HUDEP-2 (cell line): ENCODE measurements at regions not wholly inside any gene's neighbourhood (a gene's known extent, or its start where the extent isn't known, plus 50 kb on each side); places are given as distances from the start of the nearest gene placed in this dataset.
"Not testable (repeated sequence)": the region's sequence is repeated elsewhere in the genome, so short reads cannot be mapped to it uniquely, and the experiment has no call there.

Source experiments
- DNase-seq, 76 experiments: peaks; one replicate each; lab custom pipeline; 2025; ENCODE audit not compliant: unreplicated experiment in 76 of 76; lab: John Stamatoyannopoulos, UW

GRCh38 chr4:83213640-83214039, 71.0 kb downstream of the COQ2 start:
- DNase-seq = no peak

- DNase-seq = no peak
Observed at GRCh38 chr4:83212041-83212851, 72.4 kb downstream of the COQ2 start.

DNA sequence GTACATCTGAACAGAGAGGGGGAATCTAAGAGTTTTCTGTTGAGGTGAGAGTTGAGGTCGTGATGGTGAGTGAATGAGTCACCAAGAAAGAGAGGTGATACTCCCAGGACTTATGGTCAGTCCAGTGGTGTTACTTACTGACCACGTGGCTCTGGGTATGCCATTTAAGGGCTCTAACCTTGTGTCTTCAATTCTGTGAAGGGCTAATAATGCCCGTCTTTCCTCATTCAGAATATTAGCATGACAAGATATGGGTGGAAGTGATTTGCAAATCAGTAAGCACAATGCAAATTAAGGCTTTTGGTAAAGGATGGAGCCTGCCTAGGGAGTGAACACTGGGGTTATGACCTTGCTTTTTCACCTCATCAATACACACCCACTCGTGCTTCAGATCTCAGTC, 75.2 kb downstream of the COQ2 start:
- DNase-seq = no peak

- no peak for DNase-seq
Observed at GRCh38 chr4:83208371-83209365, 75.9 kb downstream of the COQ2 start.

- no peak for DNase-seq
Observed at GRCh38 chr4:83207497-83208101, 77.0 kb downstream of the COQ2 start.

- no peak for DNase-seq
Observed at GRCh38 chr4:83205760-83206159, 78.8 kb downstream of the COQ2 start.

DNA sequence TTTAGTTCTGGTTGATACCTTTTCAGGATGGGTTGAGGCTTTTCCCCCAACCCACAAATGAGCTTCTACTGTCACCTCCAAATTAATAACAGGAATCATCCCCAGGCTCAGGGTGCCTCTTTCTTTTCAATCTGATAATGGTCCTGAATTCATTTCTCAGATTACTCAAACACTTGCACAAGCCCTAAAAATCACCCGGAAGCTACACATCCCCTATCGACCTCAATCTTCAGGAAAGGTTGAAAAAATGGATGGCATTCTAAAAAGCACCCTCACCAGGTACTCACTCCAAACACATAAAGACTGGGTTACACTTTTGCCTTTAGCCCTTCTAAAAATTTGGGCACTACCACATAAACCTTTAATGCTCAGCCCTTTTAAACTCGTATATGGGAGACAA, 79.9 kb downstream of the COQ2 start:
- DNase-seq = no peak

DNA sequence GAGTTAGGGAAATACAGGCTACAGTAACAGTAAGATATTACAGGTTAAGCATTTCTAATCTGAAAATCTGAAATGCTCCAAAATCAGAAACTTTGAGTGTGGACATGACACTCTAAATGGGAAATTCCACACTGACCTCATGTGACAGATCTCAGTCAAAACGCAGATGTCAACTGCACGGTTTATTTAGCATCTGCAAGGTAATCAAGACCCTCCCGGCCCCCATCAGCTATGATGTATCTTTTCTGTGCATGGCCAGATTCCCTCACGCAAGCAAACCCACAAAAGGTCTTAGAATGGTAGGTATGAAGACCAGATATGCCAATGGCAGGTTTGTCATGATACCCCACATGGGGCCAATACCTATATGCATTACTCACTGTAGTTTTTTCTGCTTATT, 82.8 kb downstream of the COQ2 start:
- no peak for DNase-seq

- no peak for DNase-seq
Observed at GRCh38 chr4:83197555-83198235, 83.2 kb upstream of the PLAC8 start.

- no peak for DNase-seq
Observed at GRCh38 chr4:83196921-83197320, 82.4 kb upstream of the PLAC8 start.

DNA sequence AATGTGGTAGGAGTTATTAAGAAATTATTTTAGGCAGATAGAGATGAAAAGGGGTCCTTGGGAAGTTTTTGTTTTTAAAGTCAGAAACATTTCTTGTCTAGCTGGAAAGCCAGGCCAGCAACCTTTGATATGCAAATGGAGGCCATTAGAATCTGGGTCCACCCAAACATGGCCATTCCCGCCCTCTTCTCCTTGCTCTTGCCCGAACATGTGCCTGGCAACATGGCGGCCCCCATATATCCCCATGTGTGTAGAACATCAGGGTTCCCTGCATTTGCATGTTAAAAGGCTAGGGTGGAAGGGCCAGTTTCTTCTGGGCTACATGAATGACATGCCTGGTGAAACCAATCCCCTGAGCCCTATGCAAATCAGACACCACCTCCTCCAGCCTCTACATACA, 80.7 kb upstream of the PLAC8 start:
- DNase-seq = no peak

DNA sequence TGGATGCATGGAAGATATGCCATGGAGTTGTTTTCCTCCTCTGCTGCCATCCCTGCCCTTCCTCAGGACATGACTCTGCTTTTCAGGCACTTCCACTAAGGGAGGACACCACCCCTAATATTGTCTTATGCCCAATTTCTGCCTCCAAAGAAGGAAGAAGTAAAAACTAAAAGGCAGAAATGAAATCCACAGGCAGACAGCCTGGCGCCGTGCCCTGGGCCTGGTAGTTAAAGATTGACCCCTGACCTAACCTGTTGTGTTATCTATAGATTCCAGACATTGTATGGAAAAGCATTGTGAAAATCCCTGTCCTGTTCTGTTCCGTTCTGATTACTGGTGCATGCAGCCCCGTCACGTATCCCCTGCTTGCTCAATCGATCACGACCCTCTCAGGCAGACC, 80.1 kb upstream of the PLAC8 start:
- not testable (repeated sequence) for DNase-seq

DNA sequence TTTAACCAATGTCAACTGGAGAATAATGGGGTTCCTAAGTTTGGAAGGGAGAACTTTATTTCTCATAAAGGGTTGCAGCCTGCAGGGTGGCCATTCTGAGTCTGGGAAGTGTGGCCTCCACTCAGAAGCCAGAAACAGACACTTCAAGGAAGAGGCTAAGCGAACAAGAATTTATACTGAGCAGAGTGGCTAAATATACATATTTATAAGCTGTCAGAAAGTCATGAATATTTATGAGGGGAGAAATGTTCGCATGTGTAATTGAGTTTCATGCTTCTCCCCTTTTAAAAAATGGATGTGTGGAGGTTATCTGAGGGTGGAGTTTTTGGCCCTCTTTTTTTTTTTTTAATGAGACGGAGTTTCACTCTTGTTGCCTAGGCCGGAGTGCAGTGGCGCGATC, 78.1 kb upstream of the PLAC8 start:
- no peak for DNase-seq

- no peak for DNase-seq
Observed at GRCh38 chr4:83191026-83191425, 76.5 kb upstream of the PLAC8 start.

DNA sequence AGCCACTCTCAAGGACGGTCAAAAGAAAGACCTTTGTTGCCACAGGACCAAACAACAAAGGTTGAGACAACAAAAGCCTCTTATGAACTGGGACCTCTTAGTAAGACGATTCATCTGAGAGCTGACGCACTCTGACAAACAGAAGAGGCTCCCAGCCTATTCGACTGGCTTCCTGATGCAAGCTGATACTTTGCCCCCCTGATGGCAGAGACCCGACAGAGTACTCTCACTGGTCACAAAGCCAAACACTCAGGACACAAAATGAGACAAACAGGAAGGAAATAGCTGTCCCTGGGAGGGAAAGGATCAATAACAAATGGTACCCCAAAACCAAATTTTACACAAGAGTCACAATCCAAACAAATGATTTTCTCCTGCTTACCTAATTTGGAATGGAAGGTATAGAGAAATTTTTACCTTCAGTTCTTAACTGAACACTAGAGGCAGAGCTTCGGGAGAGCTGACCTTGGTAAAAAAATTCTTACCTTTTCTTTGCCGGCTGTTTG, 75.2 kb upstream of the PLAC8 start:
- no peak for DNase-seq

GRCh38 chr4:83180431-83180968, 66.0 kb upstream of the PLAC8 start:
- DNase-seq = no peak

- no peak for DNase-seq
Observed at GRCh38 chr4:83179205-83179604, 64.7 kb upstream of the PLAC8 start.

DNA sequence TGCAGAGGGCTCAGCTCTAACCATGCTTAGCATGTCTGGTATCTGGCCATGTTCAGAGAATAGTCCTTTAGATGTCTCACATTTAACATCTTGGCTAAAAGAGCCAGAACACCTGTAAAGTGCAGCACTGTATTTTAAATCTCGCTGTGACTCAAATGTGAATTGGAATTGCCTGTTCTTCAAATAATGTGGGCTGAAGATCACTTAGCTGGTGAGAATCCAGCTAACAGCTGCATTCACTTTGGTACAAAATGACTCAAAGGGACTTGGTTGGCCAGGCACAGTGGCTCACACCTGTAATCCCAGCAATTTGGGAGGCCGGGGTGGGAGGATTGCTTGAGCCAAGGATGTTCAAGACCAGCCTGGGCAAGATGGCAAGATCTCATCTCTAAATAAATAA, 63.5 kb upstream of the PLAC8 start:
- no peak for DNase-seq

DNA sequence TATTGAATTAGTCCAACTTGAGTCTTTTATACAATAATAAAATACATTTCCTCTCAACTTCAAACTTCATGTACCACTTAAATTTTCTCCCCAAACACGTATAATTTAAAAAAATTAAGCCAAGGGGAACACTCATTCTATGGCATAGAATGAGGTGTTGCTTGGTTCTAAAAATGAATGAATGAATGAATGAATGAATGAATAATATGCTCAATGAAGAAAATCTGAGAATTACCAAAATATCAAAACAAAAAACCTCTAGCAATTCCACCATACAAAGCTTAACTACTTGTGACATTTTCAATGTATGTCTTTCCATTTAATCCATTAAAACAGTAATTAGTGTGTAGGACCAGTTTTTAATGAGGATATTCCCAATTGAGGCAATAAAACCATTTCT, 62.7 kb upstream of the PLAC8 start:
- no peak for DNase-seq

GRCh38 chr4:83174844-83175414, 60.4 kb upstream of the PLAC8 start:
- DNase-seq = no peak
